GM18498 (cell line): ENCODE measurements at regions not wholly inside any gene's neighbourhood (a gene's known extent, or its start where the extent isn't known, plus 50 kb on each side); places are given as distances from the start of the nearest gene placed in this dataset.

Experiments
- ATAC-seq: cut with Tn5 transposase; IDR thresholded peaks from one replicate; pipeline ENCODE4 v1.9.1; 2021; ENCODE audit warnings: mild to moderate bottlenecking, moderate library complexity; ENCODE audit not compliant: unreplicated experiment

- no peak for ATAC-seq
Observed at GRCh38 chr2:149954981-149955600, 367.5 kb upstream of the MMADHC start.

GRCh38 chr2:149953627-149954026 is 366.1 kb upstream of the MMADHC start:
- ATAC-seq: no peak

- ATAC-seq: no peak
Observed at GRCh38 chr2:149931486-149931885, 343.9 kb upstream of the MMADHC start.

- no peak for ATAC-seq
Observed at GRCh38 chr2:149928011-149928410, 340.4 kb upstream of the MMADHC start.

- ATAC-seq: no peak
Observed at GRCh38 chr2:149926149-149926548, 338.6 kb upstream of the MMADHC start.

- no peak for ATAC-seq
Observed at GRCh38 chr2:149924549-149925213, 337.1 kb upstream of the MMADHC start.

- no peak for ATAC-seq
Observed at GRCh38 chr2:149924028-149924427, 336.5 kb upstream of the MMADHC start.

GRCh38 chr2:149921911-149922616 is 334.5 kb upstream of the MMADHC start:
- no peak for ATAC-seq

- ATAC-seq: no peak
Observed at GRCh38 chr2:149920389-149920788, 332.8 kb upstream of the MMADHC start.

- ATAC-seq: no peak
Observed at GRCh38 chr2:149915151-149915550, 327.6 kb upstream of the MMADHC start.

GRCh38 chr2:149908726-149909683 is 321.4 kb upstream of the MMADHC start:
- ATAC-seq: no peak

GRCh38 chr2:149906886-149907285 is 319.3 kb upstream of the MMADHC start:
- ATAC-seq: no peak

GRCh38 chr2:149904352-149905175 is 317.0 kb upstream of the MMADHC start:
- no peak for ATAC-seq

- no peak for ATAC-seq
Observed at GRCh38 chr2:149903626-149904025, 316.1 kb upstream of the MMADHC start.

GRCh38 chr2:149902081-149902480 is 314.5 kb upstream of the MMADHC start:
- no peak for ATAC-seq

GRCh38 chr2:149901231-149901859 is 313.8 kb upstream of the MMADHC start:
- no peak for ATAC-seq

- no peak for ATAC-seq
Observed at GRCh38 chr2:149899390-149899789, 311.8 kb upstream of the MMADHC start.

- no peak for ATAC-seq
Observed at GRCh38 chr2:149894760-149895159, 307.2 kb upstream of the MMADHC start.

- ATAC-seq: no peak
Observed at GRCh38 chr2:149894226-149894625, 306.7 kb upstream of the MMADHC start.

GRCh38 chr2:149892563-149892962 is 305.0 kb upstream of the MMADHC start:
- ATAC-seq: no peak
